T-helper 1 cell (primary cell): ENCODE measurements at regions not wholly inside any gene's neighbourhood (a gene's known extent, or its start where the extent isn't known, plus 50 kb on each side); places are given as distances from the start of the nearest gene placed in this dataset.

ENCODE experiments used
- DNase-seq, 5 donors: peaks; one replicate each; pipeline ENCODE4 v3.0.0-alpha.2; 2012 to 2020

DNA sequence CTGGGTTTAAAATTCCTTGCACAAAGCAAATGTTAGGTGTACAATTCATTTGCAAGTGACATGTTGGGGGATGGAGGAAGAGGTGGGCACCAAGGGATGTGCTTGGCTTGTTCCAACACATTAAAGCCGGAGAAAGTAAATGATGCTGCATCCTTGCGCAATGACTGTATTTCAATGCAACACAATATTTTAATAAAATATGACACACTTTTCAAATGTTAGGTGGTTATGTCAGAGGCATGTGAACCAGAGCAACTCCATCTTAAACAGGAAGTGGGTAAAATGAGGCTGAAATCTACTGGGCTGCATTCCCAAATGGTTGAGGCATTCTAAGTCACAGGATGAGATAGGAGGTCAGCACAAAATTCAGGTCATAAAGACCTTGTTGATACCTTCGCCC is 53.6 kb upstream of the ARHGAP5 start:
- DNase-seq = no peak

DNA sequence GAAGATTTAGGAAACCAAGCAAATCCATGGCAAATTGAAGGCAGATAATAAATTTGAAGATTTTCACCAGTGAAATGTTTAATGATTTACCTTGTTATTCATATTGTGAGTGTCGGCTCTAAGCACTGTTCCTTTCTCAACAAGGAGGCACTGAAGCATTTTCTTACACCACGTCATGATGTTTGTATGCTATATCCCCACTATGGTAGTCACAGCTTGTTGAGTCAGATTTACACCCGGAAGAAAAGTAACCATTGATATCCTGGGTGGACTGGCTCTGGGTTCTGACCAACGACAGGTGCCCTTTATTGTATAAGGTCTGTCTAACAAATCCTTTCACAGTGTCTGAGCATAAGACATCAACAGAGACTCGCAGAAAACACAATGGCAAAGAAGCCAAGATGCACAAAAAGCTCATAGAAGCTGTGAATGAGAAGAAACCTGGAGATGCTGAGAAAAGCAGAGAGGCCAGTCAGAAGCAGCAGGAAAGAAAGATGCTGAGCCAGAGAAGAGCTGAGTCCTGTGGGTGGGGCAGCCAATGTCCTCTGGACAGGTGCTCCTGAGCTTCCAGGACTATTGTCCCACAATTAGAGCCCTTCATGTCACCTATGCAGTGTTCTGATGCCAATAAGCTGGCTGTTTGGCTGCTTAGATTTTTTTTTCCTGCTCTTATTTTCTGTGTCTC is 49.7 kb upstream of the ARHGAP5 start:
- no peak for DNase-seq
